GM19468 (cell line): ENCODE measurements at regions not wholly inside any gene's neighbourhood (a gene's known extent, or its start where the extent isn't known, plus 50 kb on each side); places are given as distances from the start of the nearest gene placed in this dataset.

Experiments
- ATAC-seq: cut with Tn5 transposase; IDR thresholded peaks from one replicate; pipeline ENCODE4 v1.9.1; 2021; ENCODE audit warnings: mild to moderate bottlenecking, moderate library complexity, moderate number of reproducible peaks; ENCODE audit not compliant: unreplicated experiment; ENCODE audit errors: extremely low read depth

- ATAC-seq = no peak
Observed at GRCh38 chr3:113133140-113133539, 78.2 kb upstream of the BOC start.

GRCh38 chr3:113136071-113136470 lies 75.3 kb upstream of the BOC start:
- no peak for ATAC-seq

DNA sequence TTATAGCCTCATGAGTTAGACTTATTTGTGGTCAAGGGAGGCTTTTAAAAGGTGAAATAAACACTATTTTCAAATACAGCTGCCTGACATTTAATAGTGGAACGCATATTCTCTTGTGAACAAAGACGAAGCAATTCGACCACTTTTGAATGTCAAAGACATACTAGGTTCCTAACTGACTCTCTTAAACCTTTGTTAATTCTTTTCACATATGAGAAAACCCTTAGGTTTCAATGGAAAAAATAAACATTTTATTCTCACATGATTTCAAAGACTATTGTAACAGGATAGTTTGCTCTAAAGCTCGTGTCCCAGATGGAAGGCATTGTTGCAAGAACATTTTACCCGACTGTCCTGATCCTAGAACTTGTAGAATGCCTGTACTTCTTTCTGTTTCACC lies 74.8 kb upstream of the BOC start:
- ATAC-seq = no peak

GRCh38 chr3:113138839-113139743 lies 72.3 kb upstream of the BOC start:
- ATAC-seq = no peak

DNA sequence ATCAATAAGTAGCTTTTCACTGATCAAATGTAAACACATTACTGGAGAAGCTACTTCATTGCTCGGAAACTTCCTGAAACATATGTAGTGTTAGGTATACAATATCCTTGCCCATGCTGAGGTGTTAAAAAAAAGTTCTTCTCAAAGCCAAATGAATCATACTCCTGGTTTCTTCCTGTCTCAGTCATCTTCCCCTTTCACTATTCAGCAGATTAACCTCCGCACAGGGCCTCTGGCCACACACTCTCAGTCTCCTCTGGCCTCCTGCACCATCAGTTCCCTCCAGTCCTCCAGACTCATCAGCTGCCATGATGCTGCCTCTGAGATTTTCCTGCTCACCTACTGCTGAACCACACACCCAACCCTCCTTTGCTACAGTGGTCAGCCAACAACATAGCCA lies 70.5 kb upstream of the BOC start:
- ATAC-seq = no peak

DNA sequence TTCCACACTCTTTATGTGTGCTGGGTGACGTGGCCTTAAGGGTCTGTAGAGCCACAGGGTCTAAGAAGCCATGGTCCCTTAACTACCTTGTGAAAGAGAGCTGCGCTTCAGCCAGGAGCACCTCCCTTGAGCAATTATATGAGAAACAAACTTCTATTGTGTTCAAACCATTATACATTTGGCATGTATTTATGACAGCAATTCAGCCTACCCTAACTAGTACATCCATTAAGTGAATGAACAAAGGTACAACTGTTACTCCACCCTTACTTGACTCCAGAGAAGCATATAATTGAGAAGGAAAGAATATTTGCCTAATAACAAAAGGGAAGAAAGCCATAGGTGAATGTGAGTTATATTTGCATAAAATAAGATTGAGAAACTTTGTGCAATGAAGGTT lies 69.8 kb upstream of the BOC start:
- no peak for ATAC-seq

DNA sequence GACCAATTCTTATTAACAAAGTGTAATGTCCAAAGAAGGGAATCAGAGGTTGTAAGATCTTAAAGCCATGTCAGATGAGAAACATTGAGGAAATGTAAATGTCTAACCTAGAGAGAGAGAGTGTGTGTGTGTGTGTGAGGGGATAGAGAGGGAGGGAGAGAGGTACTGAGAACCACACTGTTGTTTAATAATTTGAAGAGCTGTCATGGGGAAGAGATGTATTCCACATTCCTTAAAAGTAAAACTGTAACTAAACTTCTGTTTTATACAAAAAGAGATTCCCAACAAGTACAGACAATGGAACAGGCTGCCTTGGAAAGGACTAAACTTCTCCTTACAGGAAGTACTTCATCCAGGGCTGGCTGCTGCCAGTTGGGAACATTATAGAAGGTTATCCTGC lies 68.9 kb upstream of the BOC start:
- no peak for ATAC-seq

- no peak for ATAC-seq
Observed at GRCh38 chr3:113143353-113143752, 68.0 kb upstream of the BOC start.

GRCh38 chr3:113147681-113148261 lies 63.6 kb upstream of the BOC start:
- ATAC-seq = no peak

DNA sequence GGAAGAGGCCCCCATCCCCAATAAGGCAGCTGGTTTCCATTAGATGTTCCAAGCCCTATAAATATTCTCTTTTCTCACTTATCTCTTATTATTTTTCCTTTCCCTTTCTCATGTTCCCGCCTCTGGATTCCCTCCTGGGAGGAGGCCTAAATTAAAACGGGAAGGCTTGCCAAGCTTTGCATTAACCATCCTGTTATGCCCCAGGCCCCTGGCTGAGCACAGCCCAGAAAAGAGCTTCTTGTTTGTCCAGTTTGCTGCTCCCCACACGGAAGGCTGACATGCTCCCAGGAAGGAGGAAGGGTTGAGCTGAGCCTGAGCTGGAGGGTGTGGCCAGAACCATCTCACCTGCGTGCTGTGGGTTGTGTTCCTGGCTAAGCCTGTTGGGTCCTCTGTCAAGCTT lies 63.1 kb upstream of the BOC start:
- ATAC-seq = no peak

- ATAC-seq = no peak
Observed at GRCh38 chr3:113150250-113150649, 61.1 kb upstream of the BOC start.

GRCh38 chr3:113151461-113152031 lies 59.8 kb upstream of the BOC start:
- ATAC-seq = no peak

DNA sequence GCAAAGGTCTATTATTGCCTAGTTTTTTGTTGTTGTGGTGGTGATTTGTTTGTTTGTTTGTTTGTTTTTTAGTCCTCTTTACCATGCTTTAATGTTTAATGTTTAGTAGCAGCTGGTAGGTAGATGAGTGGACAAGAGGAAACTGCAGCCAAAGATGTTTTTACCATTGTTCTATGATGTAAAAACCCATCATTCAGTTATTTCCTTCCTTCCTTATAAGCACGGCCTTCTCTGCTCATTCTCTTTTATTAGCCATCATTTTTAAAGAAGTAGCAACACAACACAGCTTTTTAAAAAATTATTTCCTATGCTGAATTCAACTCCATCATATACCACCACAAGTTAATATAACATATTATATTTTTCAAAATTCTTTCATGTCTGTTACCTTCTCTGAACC lies 58.5 kb upstream of the BOC start:
- ATAC-seq = no peak

GRCh38 chr3:113153499-113154107 lies 57.8 kb upstream of the BOC start:
- ATAC-seq = peak; percentile 74

DNA sequence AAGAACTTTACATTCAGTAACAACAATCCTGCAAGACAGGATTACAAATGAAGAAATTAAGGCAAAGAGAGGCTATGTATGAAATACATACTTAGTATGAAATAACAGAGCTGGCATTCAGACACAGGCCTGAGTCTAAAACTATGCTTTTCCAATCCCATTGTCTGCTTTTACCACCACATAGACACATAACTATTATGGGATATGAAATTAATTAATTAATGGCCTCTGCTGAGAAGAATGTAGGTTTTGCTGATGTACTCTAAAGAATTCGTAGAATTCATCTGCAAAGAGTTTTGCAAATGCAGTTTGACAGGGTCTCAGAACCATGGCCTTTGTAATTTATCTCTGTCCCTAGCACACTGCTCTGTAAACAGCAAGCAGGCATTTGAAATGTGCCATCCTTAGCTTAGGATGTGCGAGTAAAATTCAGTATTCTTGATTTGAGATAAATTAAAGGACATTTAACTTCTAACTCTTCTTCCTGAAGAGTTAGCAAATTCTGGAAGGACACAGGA lies 54.5 kb upstream of the BOC start:
- no peak for ATAC-seq

DNA sequence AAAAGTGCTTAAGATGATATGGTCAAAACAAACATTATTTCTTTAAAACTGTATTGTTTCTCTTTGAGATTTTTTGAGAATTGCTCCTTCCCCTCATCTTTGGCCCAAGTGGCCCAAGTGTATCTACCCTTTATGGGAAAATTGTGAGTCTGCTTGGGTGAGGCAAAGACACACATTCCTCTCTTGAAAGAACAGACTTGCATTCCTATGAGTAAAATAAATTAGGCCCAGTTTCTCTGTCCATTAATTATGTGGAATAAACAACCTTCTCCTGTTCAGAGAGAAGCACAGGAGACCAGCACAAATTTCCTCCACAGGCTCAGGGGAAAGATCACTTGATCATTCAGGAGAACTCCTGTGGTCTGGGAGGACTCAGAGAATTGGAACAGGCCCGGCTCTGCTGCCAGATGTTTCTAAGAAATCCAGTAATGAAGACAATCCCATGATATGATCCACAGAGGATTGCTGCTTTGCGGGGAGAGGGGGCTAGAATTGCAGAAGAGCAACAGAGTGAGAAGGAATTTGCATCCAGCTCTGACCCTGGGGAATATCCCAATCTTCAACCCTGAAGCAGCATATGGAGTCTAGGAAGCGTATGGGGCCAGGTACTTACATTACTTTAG lies 53.8 kb upstream of the BOC start:
- ATAC-seq = no peak

DNA sequence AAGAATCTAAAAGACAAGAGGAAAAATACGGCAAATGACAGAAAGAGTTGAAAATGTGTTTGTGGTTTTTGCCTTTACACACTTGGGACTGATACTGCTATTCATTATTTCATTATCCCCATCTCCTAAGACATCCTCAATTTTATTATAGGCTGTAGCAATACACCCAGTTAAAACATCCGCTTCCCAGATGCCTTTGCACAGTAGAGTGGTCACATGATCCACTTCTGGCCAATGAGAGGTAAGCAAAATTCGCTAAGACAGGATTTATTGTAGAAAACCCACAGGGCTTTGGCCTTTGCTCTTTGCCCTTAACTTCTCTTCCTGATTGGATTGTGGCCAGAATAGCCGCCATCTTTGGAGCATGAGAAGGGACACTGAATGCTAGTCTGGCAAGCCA lies 53.2 kb upstream of the BOC start:
- no peak for ATAC-seq
